ENCODE measurements at regions not wholly inside any gene's neighbourhood (a gene's known extent, or its start where the extent isn't known, plus 50 kb on each side); places are given as distances from the start of the nearest gene placed in this dataset.
"Not testable (repeated sequence)": the region's sequence is repeated elsewhere in the genome, so short reads cannot be mapped to it uniquely, and the experiment has no call there.

DNA sequence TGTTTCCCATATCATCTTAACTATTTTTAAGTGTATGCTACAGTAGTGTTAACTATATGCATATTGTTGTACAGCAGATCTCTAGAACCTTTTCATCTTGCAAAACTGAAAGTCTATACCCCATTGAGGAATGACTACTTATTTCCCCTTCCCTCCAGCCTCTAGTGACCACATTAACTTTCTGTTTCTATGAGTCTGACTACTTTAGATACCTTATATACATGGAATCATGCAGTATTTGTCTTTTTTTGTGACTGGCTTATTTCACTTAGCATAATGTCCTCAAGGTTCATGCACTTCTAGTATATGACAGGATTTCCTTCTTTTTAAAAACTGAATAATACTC lies 96.5 kb upstream of the BTG3 start:
- DNase-seq, result no peak
- H3K9me3 ChIP-seq, result no peaks in the 10 kb centered on the region; the same call in 1 of the 2 replicates
- H3K4me1 ChIP-seq, result no peaks in the 10 kb centered on the region
- TF ChIP-seq, protein P1, sequence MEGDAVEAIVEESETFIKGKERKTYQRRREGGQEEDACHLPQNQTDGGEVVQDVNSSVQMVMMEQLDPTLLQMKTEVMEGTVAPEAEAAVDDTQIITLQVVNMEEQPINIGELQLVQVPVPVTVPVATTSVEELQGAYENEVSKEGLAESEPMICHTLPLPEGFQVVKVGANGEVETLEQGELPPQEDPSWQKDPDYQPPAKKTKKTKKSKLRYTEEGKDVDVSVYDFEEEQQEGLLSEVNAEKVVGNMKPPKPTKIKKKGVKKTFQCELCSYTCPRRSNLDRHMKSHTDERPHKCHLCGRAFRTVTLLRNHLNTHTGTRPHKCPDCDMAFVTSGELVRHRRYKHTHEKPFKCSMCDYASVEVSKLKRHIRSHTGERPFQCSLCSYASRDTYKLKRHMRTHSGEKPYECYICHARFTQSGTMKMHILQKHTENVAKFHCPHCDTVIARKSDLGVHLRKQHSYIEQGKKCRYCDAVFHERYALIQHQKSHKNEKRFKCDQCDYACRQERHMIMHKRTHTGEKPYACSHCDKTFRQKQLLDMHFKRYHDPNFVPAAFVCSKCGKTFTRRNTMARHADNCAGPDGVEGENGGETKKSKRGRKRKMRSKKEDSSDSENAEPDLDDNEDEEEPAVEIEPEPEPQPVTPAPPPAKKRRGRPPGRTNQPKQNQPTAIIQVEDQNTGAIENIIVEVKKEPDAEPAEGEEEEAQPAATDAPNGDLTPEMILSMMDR (IDR thresholded peaks at IDR 0.05; ENCODE audit: low read depth, low read length), result no peak
- no peaks in the 10 kb centered on the region for H3K36me3 ChIP-seq
- no peak overlapping the region for H3K4me3 ChIP-seq (ENCODE audit: low read depth, low read length)
- H3K27me3 ChIP-seq, result no peaks in the 10 kb centered on the region

DNA sequence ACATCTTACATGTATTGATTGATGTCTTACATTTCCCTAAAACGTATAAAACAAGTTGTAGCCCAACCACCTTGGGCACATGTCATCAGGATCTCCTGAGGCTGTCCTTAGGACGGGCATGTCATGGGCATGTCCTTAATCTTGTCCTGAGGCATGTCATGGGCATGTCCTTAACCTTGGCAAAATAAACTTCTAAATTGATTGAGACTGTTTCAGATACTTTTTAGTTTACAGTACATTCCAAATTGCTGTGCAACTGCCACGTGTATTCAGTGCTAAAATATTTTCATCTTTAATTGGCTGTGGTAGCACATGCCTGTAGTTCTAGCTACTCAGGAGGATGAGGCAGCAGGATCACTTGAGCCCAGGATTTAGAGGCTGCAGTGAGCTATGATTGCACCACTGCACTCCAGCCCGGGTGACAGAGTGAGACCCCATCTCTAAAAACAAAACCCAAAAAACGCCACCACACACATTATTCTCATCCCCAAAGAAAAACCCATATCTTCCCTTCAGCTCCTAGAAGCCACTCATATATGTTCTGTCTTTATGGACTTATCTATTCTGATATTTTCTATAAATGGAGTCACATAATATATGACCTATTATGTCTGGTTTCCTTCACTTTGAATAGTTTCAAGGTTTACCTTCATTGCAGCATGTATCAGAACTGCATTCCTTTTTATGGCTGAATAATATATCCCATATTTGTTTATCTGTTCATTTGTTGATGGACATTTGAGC lies 96.0 kb upstream of the BTG3 start:
- no peak for DNase-seq
- no peaks in the 10 kb centered on the region for H3K4me1 ChIP-seq
- TF ChIP-seq, protein P1 (IDR thresholded peaks at IDR 0.05; ENCODE audit: low read depth, low read length), result no peak
- H3K9me3 ChIP-seq, result no peaks in the 10 kb centered on the region; the same call in 1 of the 2 replicates
- H3K27me3 ChIP-seq, result no peaks in the 10 kb centered on the region
- H3K36me3 ChIP-seq, result no peaks in the 10 kb centered on the region
- no peak overlapping the region for H3K4me3 ChIP-seq (ENCODE audit: low read depth, low read length)

DNA sequence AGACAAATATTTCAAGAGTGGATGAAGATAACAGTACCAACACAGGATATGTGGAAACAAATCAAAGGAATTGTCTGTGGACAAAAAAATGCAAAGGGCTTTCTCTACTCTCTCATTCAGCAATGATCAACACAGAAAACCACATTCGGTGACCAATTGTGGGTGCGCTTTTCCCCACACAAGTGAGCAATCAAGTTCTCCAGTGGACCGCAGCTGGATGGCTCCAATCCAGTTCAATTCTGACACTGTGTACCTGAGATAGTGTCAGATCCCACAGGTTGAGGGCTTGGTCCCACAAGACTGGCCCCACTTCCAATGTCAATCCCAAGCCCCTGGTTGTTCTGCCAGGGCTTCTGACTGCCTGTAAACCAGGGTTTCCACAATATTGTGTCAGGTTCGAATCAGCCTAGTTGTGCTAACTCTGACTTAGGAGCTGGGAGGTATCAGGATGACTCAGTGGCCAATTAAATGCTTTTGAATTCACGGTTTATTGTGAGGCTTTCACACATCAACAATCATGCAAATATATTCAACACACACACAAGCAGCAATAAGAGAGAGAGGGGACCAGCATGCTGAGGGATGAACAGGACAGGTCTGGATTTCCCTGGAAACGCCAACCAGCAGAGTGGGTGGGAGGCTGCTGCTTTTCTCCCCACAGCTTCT lies 87.0 kb upstream of the BTG3 start:
- no peaks in the 10 kb centered on the region for H3K9me3 ChIP-seq
- H3K36me3 ChIP-seq, result no peaks in the 10 kb centered on the region
- no peaks in the 10 kb centered on the region for H3K4me1 ChIP-seq
- DNase-seq, result no peak
- TF ChIP-seq, protein P1 (IDR thresholded peaks at IDR 0.05; ENCODE audit: low read depth, low read length), result no peak
- no peaks in the 10 kb centered on the region for H3K27me3 ChIP-seq
- H3K4me3 ChIP-seq (ENCODE audit: low read depth, low read length), result no peak overlapping the region

DNA sequence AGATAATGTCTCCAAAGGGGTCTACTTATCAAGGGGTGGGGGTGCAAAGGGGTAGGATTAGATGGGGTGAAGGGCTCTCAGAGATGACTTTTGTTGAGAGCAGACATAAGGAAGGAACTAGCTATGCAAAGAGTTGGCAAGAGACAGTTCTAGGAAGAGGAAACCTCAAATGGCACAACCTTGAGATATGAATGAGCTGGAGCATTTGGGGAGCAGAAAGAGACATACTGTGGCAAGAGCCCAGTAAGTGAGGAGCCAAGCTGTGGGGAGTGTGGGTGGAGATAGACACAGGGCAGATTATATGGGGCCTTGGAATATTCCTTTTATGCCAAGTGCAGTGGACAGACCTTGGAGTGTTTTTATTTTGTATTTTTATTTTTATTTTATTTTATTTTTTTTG lies 84.8 kb upstream of the BTG3 start:
- Histone ChIP-seq H3K27me3 (no peaks in the 10 kb centered on the region), H3K9me3 (no peaks in the 10 kb centered on the region), H3K4me3 (ENCODE audit: low read depth, low read length) (no peak overlapping the region), H3K36me3 (no peaks in the 10 kb centered on the region), H3K4me1 (no peaks in the 10 kb centered on the region)
- no peak for DNase-seq
- TF ChIP-seq, protein P1 (IDR thresholded peaks at IDR 0.05; ENCODE audit: low read depth, low read length), result no peak

DNA sequence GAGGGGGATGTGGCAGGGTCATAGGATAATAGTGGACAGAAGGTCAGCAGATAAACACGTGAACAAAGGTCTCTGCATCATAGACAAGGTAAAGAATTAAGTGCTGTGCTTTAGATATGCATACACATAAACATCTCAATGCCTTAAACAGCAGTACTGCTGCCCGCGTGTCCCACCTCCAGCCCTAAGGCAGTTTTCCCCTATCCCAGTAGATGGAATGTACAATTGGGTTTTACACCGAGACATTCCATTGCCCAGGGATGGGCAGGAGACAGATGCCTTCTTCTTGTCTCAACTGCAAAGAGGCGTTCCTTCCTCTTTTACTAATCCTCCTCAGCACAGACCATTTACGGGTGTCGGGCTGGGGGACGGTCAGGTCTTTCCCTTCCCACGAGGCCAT lies 81.7 kb upstream of the BTG3 start:
- DNase-seq, result not testable (repeated sequence)

DNA sequence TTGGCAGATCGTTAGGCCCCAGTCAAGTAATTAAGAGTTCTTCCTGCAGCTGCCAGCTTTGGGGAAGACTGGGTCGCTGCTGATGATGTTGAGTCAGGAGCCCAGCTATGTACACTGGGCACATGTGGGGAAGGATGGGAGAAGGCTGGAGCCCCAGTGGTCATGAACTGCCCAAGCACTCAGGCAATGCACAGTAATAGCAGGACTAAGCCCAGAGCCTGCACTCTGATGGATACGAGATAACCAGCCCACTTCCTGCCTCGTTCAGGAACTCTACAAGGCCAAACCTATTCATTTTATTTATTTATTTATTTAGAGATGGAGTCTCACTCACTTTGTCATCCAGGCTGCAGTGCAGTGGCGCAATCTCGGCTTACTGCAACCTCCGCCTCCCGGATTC lies 81.1 kb upstream of the BTG3 start:
- H3K9me3 ChIP-seq, result no peaks in the 10 kb centered on the region
- H3K27me3 ChIP-seq, result no peaks in the 10 kb centered on the region
- H3K4me3 ChIP-seq (ENCODE audit: low read depth, low read length), result no peak overlapping the region
- no peaks in the 10 kb centered on the region for H3K36me3 ChIP-seq
- TF ChIP-seq, protein P1 (IDR thresholded peaks at IDR 0.05; ENCODE audit: low read depth, low read length), result no peak
- peaks cover 5% of the 10 kb centered on the region; the same call in 1 of the 2 replicates for H3K4me1 ChIP-seq
- no peak for DNase-seq

More for the DNA sequence above, 81.7 kb upstream of the BTG3 start:
- H3K9me3 ChIP-seq; H3K36me3 ChIP-seq; H3K4me1 ChIP-seq; H3K4me3 ChIP-seq (ENCODE audit: low read depth, low read length); H3K27me3 ChIP-seq: not testable (repeated sequence)
